Activated B cell treated with CpG ODN at 0.5 μM for 24 hours (primary cell): ENCODE measurements at regions not wholly inside any gene's neighbourhood (a gene's known extent, or its start where the extent isn't known, plus 50 kb on each side); places are given as distances from the start of the nearest gene placed in this dataset.
"Not testable (repeated sequence)": the region's sequence is repeated elsewhere in the genome, so short reads cannot be mapped to it uniquely, and the experiment has no call there.

ENCODE experiments used
- ATAC-seq: fragments of 200-7000 bp; cut with Tn5 transposase; one replicate; pipeline ENCODE4 v1.10.0; 2021; ENCODE audit warnings: low read depth, mild to moderate bottlenecking, moderate library complexity
- CTCF ChIA-PET: fragments of 350-600 bp; sonication (Branson Sonifier 250); formaldehyde crosslinking; loops from one replicate; lab custom pipeline; 2021; ENCODE audit warnings: antibody characterized with exemption; lab: Charles Lee
- POLR2A ChIA-PET: fragments of 350-600 bp; sonication (Branson Sonifier 250); formaldehyde crosslinking; loops from one replicate; lab custom pipeline; 2021; ENCODE audit warnings: antibody characterized with exemption; lab: Charles Lee
- DNase-seq: peaks from one replicate; pipeline ENCODE4 v3.0.0; 2022
- H3K27ac Mint-ChIP-seq: one replicate; pipeline ENCODE4 v1.8.0; 2020; ENCODE audit warnings: mixed read lengths
- H3K27me3 Mint-ChIP-seq: one replicate; pipeline ENCODE4 v1.8.0; 2021; ENCODE audit warnings: mixed read lengths
- H3K36me3 Mint-ChIP-seq: one replicate; pipeline ENCODE4 v1.8.0; 2021; ENCODE audit warnings: low read depth, mixed read lengths
- H3K4me1 Mint-ChIP-seq: one replicate; pipeline ENCODE4 v1.8.0; 2021; ENCODE audit warnings: mixed read lengths
- H3K4me3 Mint-ChIP-seq: one replicate; pipeline ENCODE4 v1.8.0; 2020; ENCODE audit warnings: mild to moderate bottlenecking, mixed read lengths
- H3K9me3 Mint-ChIP-seq: one replicate; pipeline ENCODE4 v1.8.0; 2020; ENCODE audit warnings: mixed read lengths
- intact Hi-C: fragments of 100-400 bp; cut with micrococcal nuclease; formaldehyde crosslinking; loops from one replicate; pipeline ENCODE4 v1.15.1; 2024
- TF ChIP-seq, protein P1 (sequence below): fragments of 200-600 bp; IDR thresholded peaks from one replicate; pipeline ENCODE4 v1.8.0; 2022; ENCODE audit warnings: antibody characterized with exemption, mild to moderate bottlenecking

DNA sequence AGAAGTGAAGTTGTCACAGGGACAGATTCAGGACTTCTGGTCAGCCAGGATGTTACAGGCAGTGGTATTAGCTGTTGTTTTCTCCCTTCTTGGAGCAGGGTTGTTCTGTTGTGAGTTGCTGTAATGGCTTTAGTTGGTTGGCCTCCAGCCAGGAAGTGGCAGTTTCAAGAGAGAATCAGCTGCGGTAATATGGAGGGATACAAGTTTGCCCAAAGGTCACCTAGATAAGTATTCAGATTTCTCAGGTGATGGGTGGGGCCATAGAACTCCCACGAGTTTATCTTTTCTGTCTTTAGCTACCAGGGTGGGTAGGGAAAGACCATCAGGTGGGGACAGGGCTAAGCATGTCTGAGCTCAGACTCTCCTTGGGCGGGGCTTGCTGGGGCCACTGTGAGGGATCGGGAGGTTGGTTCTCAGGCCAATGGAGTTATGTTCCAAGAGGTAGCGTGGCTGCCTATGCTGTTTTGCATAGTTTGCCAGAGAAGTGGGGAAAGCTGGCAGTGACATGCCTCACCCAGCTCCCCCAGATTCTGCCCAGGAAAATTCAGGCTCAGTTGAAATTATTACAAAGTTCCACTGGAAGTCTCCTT, 640.4 kb upstream of the CHAC2 start:
- no peaks in the 10 kb centered on the region for H3K4me1 Mint-ChIP-seq

DNA sequence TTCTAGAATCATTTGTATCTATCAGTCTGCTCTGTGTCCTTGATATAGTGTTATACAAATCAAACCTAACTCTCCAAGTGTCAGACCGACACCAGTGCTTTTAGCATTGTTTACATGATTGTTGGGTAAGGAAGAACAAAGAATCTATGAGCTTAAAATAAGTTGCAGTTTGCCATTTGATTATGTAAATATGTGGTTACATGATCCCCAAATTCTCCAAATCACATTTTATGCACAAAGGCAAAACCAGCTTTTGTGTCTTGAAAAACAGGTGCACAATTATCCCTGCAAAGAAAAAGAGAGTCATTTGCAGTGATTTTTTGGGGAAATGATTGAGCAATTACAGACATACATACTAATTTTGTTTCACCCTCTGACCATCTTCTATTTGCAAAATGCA, 652.6 kb upstream of the CHAC2 start:
- no peak for ATAC-seq
- Mint-ChIP-seq H3K4me1 (no peaks in the 10 kb centered on the region), H3K27me3 (no peaks in the 10 kb centered on the region), H3K9me3 (peaks cover 6% of the 10 kb centered on the region), H3K36me3 (no peaks in the 10 kb centered on the region), H3K27ac (no peak overlapping the region), H3K4me3 (no peak overlapping the region)
- ChIA-PET POLR2A (no interaction called here), CTCF (no interaction called here)
- intact Hi-C loops = no loop called here
- no peak for DNase-seq
- TF ChIP-seq, protein P1, sequence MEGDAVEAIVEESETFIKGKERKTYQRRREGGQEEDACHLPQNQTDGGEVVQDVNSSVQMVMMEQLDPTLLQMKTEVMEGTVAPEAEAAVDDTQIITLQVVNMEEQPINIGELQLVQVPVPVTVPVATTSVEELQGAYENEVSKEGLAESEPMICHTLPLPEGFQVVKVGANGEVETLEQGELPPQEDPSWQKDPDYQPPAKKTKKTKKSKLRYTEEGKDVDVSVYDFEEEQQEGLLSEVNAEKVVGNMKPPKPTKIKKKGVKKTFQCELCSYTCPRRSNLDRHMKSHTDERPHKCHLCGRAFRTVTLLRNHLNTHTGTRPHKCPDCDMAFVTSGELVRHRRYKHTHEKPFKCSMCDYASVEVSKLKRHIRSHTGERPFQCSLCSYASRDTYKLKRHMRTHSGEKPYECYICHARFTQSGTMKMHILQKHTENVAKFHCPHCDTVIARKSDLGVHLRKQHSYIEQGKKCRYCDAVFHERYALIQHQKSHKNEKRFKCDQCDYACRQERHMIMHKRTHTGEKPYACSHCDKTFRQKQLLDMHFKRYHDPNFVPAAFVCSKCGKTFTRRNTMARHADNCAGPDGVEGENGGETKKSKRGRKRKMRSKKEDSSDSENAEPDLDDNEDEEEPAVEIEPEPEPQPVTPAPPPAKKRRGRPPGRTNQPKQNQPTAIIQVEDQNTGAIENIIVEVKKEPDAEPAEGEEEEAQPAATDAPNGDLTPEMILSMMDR = no peak

More for the DNA sequence above, 640.4 kb upstream of the CHAC2 start:
- no peak overlapping the region for H3K4me3 Mint-ChIP-seq
- ChIA-PET POLR2A (no interaction called here), CTCF (no interaction called here)
- ATAC-seq (no peak), DNase-seq (no peak)
- no peaks in the 10 kb centered on the region for H3K36me3 Mint-ChIP-seq
- peaks cover 7% of the 10 kb centered on the region for H3K9me3 Mint-ChIP-seq
- intact Hi-C loops = no loop called here
- H3K27me3 Mint-ChIP-seq = no peaks in the 10 kb centered on the region
- no peak overlapping the region for H3K27ac Mint-ChIP-seq
- TF ChIP-seq, protein P1 = no peak

DNA sequence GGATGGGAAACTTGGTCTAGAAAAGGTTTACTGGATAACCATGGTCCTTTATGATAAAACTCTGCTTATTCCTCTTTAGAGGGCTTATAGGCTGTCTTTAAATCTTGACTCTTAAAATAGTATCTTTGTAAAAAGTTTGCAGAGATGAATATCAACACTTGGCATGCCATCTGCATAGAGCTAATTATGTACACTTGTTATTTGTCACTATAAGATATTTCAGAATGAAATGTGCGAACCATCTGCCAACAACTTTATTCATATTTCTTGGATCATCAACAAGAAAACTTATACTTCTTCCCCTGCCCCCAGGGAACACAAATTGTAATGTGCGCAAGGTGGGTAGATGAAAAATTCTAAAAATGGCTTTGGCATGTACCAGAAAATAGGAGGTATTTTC, 653.0 kb upstream of the CHAC2 start:
- CTCF ChIA-PET = no interaction called here
- H3K4me1 Mint-ChIP-seq = no peaks in the 10 kb centered on the region
- H3K36me3 Mint-ChIP-seq = no peaks in the 10 kb centered on the region
- intact Hi-C loops = no loop called here
- peaks cover 6% of the 10 kb centered on the region for H3K9me3 Mint-ChIP-seq
- TF ChIP-seq, protein P1 = no peak
- H3K27me3 Mint-ChIP-seq = no peaks in the 10 kb centered on the region
- no peak overlapping the region for H3K4me3 Mint-ChIP-seq
- no peak overlapping the region for H3K27ac Mint-ChIP-seq
- DNase-seq (no peak), ATAC-seq (no peak)
- POLR2A ChIA-PET = no interaction called here

DNA sequence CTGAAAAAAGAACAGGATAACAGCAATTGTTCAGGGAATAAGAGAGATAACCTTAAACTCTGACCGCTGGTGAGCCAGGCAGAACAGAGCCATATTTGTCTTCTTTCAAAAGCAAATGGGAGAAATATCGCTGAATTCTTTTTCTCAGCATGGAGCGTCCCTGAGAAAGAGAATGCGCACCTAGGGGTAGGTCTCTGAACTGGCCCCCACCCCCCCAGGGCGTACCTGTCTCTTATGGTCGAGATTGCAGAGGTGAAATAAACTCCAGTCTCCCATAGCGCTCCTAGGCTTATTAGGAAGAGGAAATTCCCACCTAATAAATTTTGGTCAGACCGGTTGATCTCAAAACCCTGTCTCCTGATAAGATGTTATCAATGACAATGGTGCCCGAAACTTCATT, 655.2 kb upstream of the CHAC2 start:
- H3K27ac Mint-ChIP-seq, H3K27me3 Mint-ChIP-seq, H3K9me3 Mint-ChIP-seq, H3K36me3 Mint-ChIP-seq, DNase-seq, H3K4me1 Mint-ChIP-seq, H3K4me3 Mint-ChIP-seq, POLR2A ChIA-PET, intact Hi-C loops, CTCF ChIA-PET, ATAC-seq: not testable (repeated sequence)

DNA sequence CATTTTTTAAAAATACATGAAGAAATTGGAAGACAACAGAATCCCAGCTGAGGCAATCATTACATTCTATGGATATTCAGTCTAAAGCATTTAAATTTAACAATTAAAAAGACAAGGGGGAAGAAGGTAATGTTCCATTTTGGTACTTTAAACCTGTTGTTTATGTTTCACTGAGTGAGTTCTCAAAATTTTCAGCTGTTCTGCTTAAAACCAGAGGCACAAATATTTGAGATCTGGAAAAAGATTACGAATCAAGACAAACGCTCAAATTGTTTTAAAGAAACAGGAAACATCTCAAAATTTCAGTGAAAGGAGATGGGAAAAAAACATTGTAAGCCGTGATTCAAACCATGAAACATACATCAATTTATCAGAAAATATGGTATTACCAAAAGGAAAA, 656.2 kb upstream of the CHAC2 start:
- ATAC-seq (no peak), DNase-seq (no peak)
- POLR2A ChIA-PET = no interaction called here
- H3K4me1 Mint-ChIP-seq = no peaks in the 10 kb centered on the region
- H3K36me3 Mint-ChIP-seq = no peaks in the 10 kb centered on the region
- TF ChIP-seq, protein P1 = no peak
- peaks cover 5% of the 10 kb centered on the region for H3K9me3 Mint-ChIP-seq
- no peak overlapping the region for H3K27ac Mint-ChIP-seq
- H3K4me3 Mint-ChIP-seq = no peak overlapping the region
- H3K27me3 Mint-ChIP-seq = no peaks in the 10 kb centered on the region
- intact Hi-C loops = no loop called here
- CTCF ChIA-PET = no interaction called here

DNA sequence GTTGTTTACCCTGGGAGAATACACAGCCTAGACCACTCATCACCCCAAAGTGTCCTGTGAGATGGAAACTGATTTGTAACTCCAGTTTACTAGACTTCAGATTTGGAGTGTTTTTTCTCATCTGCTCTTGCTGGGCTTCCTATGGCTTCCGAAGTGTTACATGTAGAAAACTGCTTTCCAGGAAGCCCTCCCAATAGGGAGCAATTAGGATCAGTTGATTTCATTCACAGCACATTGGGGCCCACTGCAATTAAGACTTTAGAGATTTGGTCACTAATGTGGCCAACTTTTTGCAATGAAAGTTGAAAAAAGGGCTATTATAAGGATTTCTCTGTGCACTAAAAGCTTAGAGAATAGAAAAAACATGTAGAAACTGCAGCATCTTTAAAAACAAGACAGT, 656.6 kb upstream of the CHAC2 start:
- Mint-ChIP-seq H3K4me3 (no peak overlapping the region), H3K36me3 (no peaks in the 10 kb centered on the region), H3K9me3 (peaks cover 6% of the 10 kb centered on the region), H3K27me3 (no peaks in the 10 kb centered on the region), H3K27ac (no peak overlapping the region), H3K4me1 (no peaks in the 10 kb centered on the region)
- CTCF ChIA-PET = no interaction called here
- intact Hi-C loops = no loop called here
- DNase-seq (no peak), ATAC-seq (no peak)
- TF ChIP-seq, protein P1 = no peak
- POLR2A ChIA-PET = no interaction called here
